ENCODE measurements at regions not wholly inside any gene's neighbourhood (a gene's known extent, or its start where the extent isn't known, plus 50 kb on each side); places are given as distances from the start of the nearest gene placed in this dataset.

DNA sequence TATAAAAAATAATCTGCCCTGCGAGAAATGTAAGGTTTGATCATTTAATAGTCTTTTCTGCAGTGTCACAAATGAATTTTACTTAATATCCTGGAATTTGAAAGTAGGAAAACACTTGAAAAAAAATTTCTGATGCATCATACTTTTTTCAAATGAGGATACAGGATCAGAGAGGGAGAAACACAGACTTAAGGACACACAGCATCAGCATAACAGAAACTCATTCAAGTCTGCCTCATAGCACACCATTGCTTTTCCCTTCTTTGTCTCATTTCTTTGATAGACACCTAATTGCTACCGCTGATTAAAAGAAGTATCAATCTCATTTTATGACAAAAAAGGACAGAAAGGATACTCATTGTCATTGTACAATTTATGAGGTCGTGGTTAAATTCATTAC is 319.0 kb downstream of the TMEM114 start:
- no peaks in the 10 kb centered on the region for H3K79me2 ChIP-seq (ENCODE audit: control insufficient read depth in 1 of 2, insufficient read depth in 2 of 2, low read length in 2 of 2)
- no peak overlapping the region for H2BK5ac ChIP-seq (ENCODE audit: low read depth, low read length)
- no peaks in the 10 kb centered on the region for H3K36me3 ChIP-seq (ENCODE audit: control insufficient read depth in 2 of 4, insufficient read depth in 4 of 4, low read length in 3 of 4)
- H4K20me1 ChIP-seq (replicated peaks in 1 of 2; ENCODE audit: control insufficient read depth in 1 of 2, insufficient read depth in 2 of 2, low read length in 2 of 2), result no peaks in the 10 kb centered on the region
- no peak overlapping the region for H4K5ac ChIP-seq (ENCODE audit: insufficient read length, low read depth, low read length)
- no peaks in the 10 kb centered on the region for H3K23me2 ChIP-seq (ENCODE audit: low read depth, low read length)
- H3K23ac ChIP-seq (ENCODE audit: insufficient read length), result no peak overlapping the region
- H2AFZ ChIP-seq (ENCODE audit: low read length), result no peak overlapping the region
- DNase-seq (ENCODE audit: low read depth in 1 of 2, low spot score in 2 of 2) (no peak), FAIRE-seq (no peak)
- no peak overlapping the region for H4K8ac ChIP-seq (ENCODE audit: extremely low read depth, insufficient read depth, low read length)
- no peaks in the 10 kb centered on the region for H3K9me3 ChIP-seq (ENCODE audit: insufficient read depth in 2 of 2, low read depth in 1 of 2, low read length in 1 of 2)
- H3K79me1 ChIP-seq (ENCODE audit: low read depth, low read length), result no peaks in the 10 kb centered on the region
- no peak overlapping the region for H3K9ac ChIP-seq (replicated peaks in 1 of 4; ENCODE audit: extremely low read depth in 1 of 4, low read depth in 3 of 4, low read length in 3 of 4)
- no peak overlapping the region for H2BK120ac ChIP-seq (replicated peaks; ENCODE audit: low read depth, low read length)
- no peak overlapping the region for H2AK5ac ChIP-seq (ENCODE audit: low read depth, low read length)
- 92% methylated on average over 3 of the region's 3 CpGs; no CpG with 5 or more reads in 1 of the 2 experiments for WGBS, 2 experiments (ENCODE audit: extremely low coverage in 1 of 2, insufficient coverage in 1 of 2, insufficient read length in 1 of 2, insufficient replicate concordance in 2 of 2, low coverage in 1 of 2, low lambda C conversion rate in 2 of 2, missing lambda C conversion rate in 1 of 2)
- no peaks in the 10 kb centered on the region for H3K4me1 ChIP-seq (replicated peaks in 1 of 4; ENCODE audit: control insufficient read depth in 3 of 4, insufficient read depth in 4 of 4, low read length in 3 of 4)
- H2BK20ac ChIP-seq (ENCODE audit: low read length), result no peak overlapping the region
- no peak overlapping the region for H2BK15ac ChIP-seq (ENCODE audit: low read length)
- no peak overlapping the region for H3K27ac ChIP-seq (ENCODE audit: low read depth, low read length)
- no peak overlapping the region for H3K4me3 ChIP-seq (ENCODE audit: extremely low read depth in 1 of 4, insufficient read depth in 2 of 4, low read depth in 3 of 4, low read length in 4 of 4)
- no peak overlapping the region for H4K91ac ChIP-seq (replicated peaks; ENCODE audit: insufficient read length, low read length)
- H3K27me3 ChIP-seq (replicated peaks in 1 of 4; ENCODE audit: control insufficient read depth in 3 of 4, extremely low read depth in 1 of 4, insufficient read depth in 3 of 4, low read length in 3 of 4), result no peaks in the 10 kb centered on the region
- no peak overlapping the region for H3K4me2 ChIP-seq (ENCODE audit: insufficient read depth in 1 of 2, low read depth in 2 of 2, low read length in 2 of 2)
- ChIA-PET POLR2A (ENCODE audit: partially characterized antibody) (no interaction called here), CTCF (ENCODE audit: partially characterized antibody) (no interaction called here)
- no peak overlapping the region for H3K14ac ChIP-seq (ENCODE audit: insufficient read length)
- no peak overlapping the region for H3K4ac ChIP-seq (replicated peaks; ENCODE audit: insufficient read length, low read depth, low read length)
- H2BK12ac ChIP-seq (ENCODE audit: low read depth, low read length), result no peak overlapping the region
- H3K56ac ChIP-seq (replicated peaks; ENCODE audit: insufficient read length, low read depth, low read length), result no peak overlapping the region
- H3K18ac ChIP-seq (ENCODE audit: extremely low read depth, low read length), result no peak overlapping the region
- TF ChIP-seq KDM1A (IDR thresholded peaks at IDR 0.05; ENCODE audit: borderline replicate concordance, low read length), result peak; percentile 76
- TF ChIP-seq TCF12 (IDR thresholded peaks at IDR 0.05; ENCODE audit: low read depth, low read length), result no peak
